Stomach (tissue), 8 donors: ENCODE measurements at regions not wholly inside any gene's neighbourhood (a gene's known extent, or its start where the extent isn't known, plus 50 kb on each side); places are given as distances from the start of the nearest gene placed in this dataset.

Experiments used
- DNase-seq, 2 donors: peaks; one replicate each; pipeline versions ENCODE4 v3.0.0 to v3.0.0-alpha.2; 2013 to 2019
- H3K27ac ChIP-seq, 5 donors: fragments of 200-600 bp in 4 of 5; sonication (generic) in 4 of 5; one replicate each; pipeline ENCODE4 v1.5.1; 2013 to 2019; ENCODE audit warnings: mild to moderate bottlenecking in 1 of 5, moderate library complexity in 1 of 5
- H3K27me3 ChIP-seq, 3 donors: fragments of 200-600 bp; sonication (generic); one replicate each; pipeline ENCODE4 v1.5.1; 2017 to 2019; ENCODE audit warnings: mixed run types in 1 of 3
- H3K36me3 ChIP-seq, 4 donors: fragments of 200-600 bp; sonication (generic); 1 replicate in 3 of 4; 2 replicates in 1 of 4; pipeline ENCODE4 v1.5.1; 2016 to 2019
- H3K4me1 ChIP-seq, 4 donors: fragments of 200-600 bp; sonication (generic); one replicate each; pipeline ENCODE4 v1.5.1; 2016 to 2019
- H3K4me3 ChIP-seq, 4 donors: fragments of 200-600 bp; sonication (generic) in 3 of 4; one replicate each; pipeline ENCODE4 v1.5.1; 2016 to 2019; ENCODE audit warnings: mild to moderate bottlenecking in 1 of 4
- H3K9me3 ChIP-seq, 4 donors: fragments of 200-600 bp; sonication (generic); one replicate each; pipeline ENCODE4 v1.5.1; 2016 to 2019
- EP300 ChIP-seq: sonication (generic); formaldehyde crosslinking; IDR thresholded peaks from one replicate; pipeline ENCODE4 v1.6.1; 2017; ENCODE audit warnings: antibody characterized with exemption
- POLR2A ChIP-seq, 4 donors: fragments of 450-650 bp; IDR thresholded peaks; one replicate each; pipeline ENCODE4 v1.6.1; 2016; ENCODE audit warnings: antibody characterized with exemption in 4 of 4, control low read depth in 2 of 4, mild to moderate bottlenecking in 1 of 4, moderate library complexity in 1 of 4
- POLR2AphosphoS5 ChIP-seq, 3 donors: sonication (generic); formaldehyde crosslinking; IDR thresholded peaks; one replicate each; pipeline ENCODE4 v1.6.1; 2016; ENCODE audit warnings: antibody characterized with exemption in 3 of 3
- WGBS, 5 donors: extraction: QIAGEN DNeasy Blood & Tissue Kit in 3 of 5; methylation state at CpG; one replicate each; pipeline versions ENCODE4 v1.1.5 to v1.1.7; 2013 to 2018; 5-methylcytosine and 5-hydroxymethylcytosine counted together
- intact Hi-C: fragments of 100-400 bp; cut with DNase I; formaldehyde crosslinking; loops from one replicate; pipeline ENCODE4 v1.15.1; 2023; ENCODE audit warnings: low total_unique reads
- TF ChIP-seq, protein P1 (sequence below), 7 experiments: fragments of 450-650 bp in 4 of 7; fragments of 200-600 bp in 3 of 7; sonication (generic) in 3 of 7; IDR thresholded peaks; one replicate each; pipeline ENCODE4 v1.5.1; 2016 to 2019; ENCODE audit warnings: antibody characterized with exemption in 7 of 7, control low read depth in 2 of 7, mild to moderate bottlenecking in 1 of 7
- donor health status: healthy with polysubstance abuse.
- donor health status: Bipolar disorder and iron deficiency.
- donor health status: healthy.

DNA sequence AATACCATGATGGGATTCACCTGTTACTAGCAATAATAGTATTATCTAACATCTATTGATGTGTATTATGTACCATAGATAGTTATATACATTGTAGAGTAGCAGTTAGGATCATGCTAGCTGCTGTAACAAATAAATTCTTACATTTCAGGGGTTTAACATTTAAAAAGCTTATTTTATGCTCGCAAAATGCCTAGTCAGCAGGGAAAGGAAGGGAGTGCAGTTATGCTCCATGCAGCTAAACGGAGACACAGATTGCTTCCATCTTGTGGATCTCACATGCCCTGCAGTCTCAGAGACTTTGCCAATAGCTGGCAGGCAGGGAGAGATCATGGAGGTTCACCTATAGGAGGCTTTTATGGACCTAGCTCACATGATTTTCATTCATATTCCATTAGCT lies 364.1 kb downstream of the TOX3 start:
- 88 to 94% (median 90%) methylated on average over 2 of the region's 2 CpGs for WGBS, 5 donors
- H3K27ac ChIP-seq, result no peak overlapping the region
- TF ChIP-seq EP300 (no peak), POLR2A (IDR thresholded peaks at IDR 0.05) (no peak), POLR2AphosphoS5 (IDR thresholded peaks at IDR 0.05) (no peak)
- TF ChIP-seq, protein P1, sequence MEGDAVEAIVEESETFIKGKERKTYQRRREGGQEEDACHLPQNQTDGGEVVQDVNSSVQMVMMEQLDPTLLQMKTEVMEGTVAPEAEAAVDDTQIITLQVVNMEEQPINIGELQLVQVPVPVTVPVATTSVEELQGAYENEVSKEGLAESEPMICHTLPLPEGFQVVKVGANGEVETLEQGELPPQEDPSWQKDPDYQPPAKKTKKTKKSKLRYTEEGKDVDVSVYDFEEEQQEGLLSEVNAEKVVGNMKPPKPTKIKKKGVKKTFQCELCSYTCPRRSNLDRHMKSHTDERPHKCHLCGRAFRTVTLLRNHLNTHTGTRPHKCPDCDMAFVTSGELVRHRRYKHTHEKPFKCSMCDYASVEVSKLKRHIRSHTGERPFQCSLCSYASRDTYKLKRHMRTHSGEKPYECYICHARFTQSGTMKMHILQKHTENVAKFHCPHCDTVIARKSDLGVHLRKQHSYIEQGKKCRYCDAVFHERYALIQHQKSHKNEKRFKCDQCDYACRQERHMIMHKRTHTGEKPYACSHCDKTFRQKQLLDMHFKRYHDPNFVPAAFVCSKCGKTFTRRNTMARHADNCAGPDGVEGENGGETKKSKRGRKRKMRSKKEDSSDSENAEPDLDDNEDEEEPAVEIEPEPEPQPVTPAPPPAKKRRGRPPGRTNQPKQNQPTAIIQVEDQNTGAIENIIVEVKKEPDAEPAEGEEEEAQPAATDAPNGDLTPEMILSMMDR (IDR thresholded peaks at IDR 0.05), result no peak

DNA sequence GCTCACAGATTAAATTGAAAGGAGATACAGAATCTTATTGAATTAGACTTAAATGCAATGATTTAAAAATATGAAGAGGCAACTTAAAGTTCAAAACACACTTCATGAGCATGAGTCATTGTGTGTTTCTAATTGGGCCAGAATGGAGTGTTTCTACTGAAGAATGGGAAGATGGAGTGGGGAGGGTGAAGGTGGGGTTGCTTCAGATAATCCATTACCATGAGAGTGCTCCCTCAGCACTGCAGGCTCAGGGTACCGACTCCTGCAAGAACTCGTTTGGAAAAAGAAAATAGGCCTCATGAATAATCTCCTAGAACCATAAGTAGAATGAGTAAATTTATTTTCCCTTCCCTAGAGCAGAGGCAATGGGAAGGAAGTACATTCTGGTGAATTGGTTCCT lies 372.8 kb downstream of the TOX3 start:
- no peak overlapping the region for H3K4me3 ChIP-seq
- H3K36me3 ChIP-seq, result no peaks in the 10 kb centered on the region
- TF ChIP-seq POLR2AphosphoS5 (IDR thresholded peaks at IDR 0.05) (no peak), POLR2A (IDR thresholded peaks at IDR 0.05) (no peak), EP300 (no peak)
- TF ChIP-seq, protein P1 (IDR thresholded peaks at IDR 0.05), result no peak
- H3K4me1 ChIP-seq, result no peaks in the 10 kb centered on the region
- H3K27ac ChIP-seq, result no peak overlapping the region
- H3K9me3 ChIP-seq, result no peaks in the 10 kb centered on the region
- WGBS, 5 donors, result 75 to 84% (median 82%) methylated on average over 2 of the region's 2 CpGs
- no peaks in the 10 kb centered on the region for H3K27me3 ChIP-seq
- intact Hi-C loops, result no loop called here
- DNase-seq, result no peak

More for the DNA sequence above, 364.1 kb downstream of the TOX3 start:
- Histone ChIP-seq H3K36me3 (no peaks in the 10 kb centered on the region), H3K9me3 (no peaks in the 10 kb centered on the region), H3K4me3 (no peak overlapping the region), H3K27me3 (no peaks in the 10 kb centered on the region), H3K4me1 (no peaks in the 10 kb centered on the region)
- no peak for DNase-seq
- intact Hi-C loops, result loop anchor here (10.0 kb wide), 1 partner anchor 732 kb away; no protein-coding TSS in a partner anchor

DNA sequence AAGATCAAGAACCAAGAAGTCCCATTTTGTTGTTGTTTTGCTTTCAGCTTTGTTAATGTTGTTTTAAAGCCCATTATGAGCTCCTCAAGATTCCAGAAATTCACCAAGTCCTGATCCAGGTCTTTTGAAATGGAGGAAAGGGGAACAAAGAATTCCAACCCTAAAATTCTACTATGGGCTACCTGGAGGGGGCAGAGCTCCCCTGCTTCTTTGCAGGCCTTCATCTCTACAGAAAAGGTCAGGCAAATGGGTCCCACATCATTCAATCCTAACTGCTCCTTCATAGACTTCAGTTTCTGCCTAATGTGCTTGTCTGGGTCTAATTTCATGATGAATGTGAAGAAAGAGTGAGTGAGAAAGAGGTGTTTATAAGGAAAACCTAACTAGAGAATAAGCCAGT lies 375.5 kb downstream of the TOX3 start:
- no peak for DNase-seq
- Histone ChIP-seq H3K27me3 (no peaks in the 10 kb centered on the region), H3K27ac (no peak overlapping the region), H3K9me3 (no peaks in the 10 kb centered on the region), H3K4me1 (no peaks in the 10 kb centered on the region), H3K4me3 (no peak overlapping the region), H3K36me3 (no peaks in the 10 kb centered on the region)
- intact Hi-C loops, result no loop called here
- TF ChIP-seq POLR2A (IDR thresholded peaks at IDR 0.05) (no peak), EP300 (no peak), POLR2AphosphoS5 (IDR thresholded peaks at IDR 0.05) (no peak)
- TF ChIP-seq, protein P1 (IDR thresholded peaks at IDR 0.05), result no peak

DNA sequence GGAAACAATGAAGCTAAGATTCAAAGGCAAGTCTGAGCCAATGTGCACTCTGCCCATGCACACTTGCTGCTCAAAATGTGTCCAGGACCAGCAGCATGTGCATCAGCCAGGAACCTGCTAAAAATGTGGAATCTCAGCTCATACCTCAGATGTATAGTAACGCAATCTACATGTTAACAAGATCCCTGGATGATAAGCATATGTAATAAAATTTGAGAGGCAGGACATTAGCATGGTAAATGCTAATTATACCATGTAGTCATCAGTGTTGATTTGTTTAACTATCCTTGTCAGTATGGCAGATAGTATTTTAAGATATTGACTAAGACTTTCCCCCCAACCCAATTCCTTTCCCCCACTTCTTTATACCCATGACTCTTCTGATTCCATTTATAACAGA lies 379.6 kb downstream of the TOX3 start:
- Histone ChIP-seq H3K27me3 (no peaks in the 10 kb centered on the region), H3K27ac (no peak overlapping the region), H3K9me3 (no peaks in the 10 kb centered on the region), H3K4me1 (no peaks in the 10 kb centered on the region), H3K4me3 (no peak overlapping the region), H3K36me3 (no peaks in the 10 kb centered on the region)
- no peak for DNase-seq
- 35 to 89% (median 50%) methylated on average over 1 of the region's 1 CpG for WGBS, 5 donors
- intact Hi-C loops, result no loop called here
- TF ChIP-seq EP300, result no peak
- no peak for TF ChIP-seq POLR2A (IDR thresholded peaks at IDR 0.05)

DNA sequence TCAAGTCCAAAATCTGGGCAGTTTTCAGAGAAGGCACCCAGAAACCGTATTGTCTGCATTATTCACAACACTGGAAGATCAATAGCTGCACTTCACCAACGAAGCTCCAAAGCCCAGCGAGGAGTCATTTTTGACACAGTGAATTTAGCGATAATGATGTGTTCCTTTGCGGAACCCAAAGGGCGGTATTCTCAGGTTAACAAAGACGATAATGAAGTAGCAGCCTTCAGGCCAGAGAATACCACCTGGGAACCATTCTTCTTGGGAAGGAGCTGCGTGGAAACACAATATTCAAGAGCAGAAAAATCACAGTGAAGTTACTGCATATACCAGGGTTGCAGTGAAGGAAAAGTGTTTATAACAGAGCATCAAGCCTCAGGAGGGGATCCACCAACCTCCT lies 381.0 kb downstream of the TOX3 start:
- H3K4me3 ChIP-seq, result no peak overlapping the region
- H3K4me1 ChIP-seq, result no peaks in the 10 kb centered on the region
- intact Hi-C loops, result no loop called here
- WGBS, 5 donors, result 63 to 78% (median 74%) methylated on average over 8 of the region's 8 CpGs
- no peaks in the 10 kb centered on the region for H3K9me3 ChIP-seq
- DNase-seq, result no peak
- no peak overlapping the region for H3K27ac ChIP-seq
- H3K36me3 ChIP-seq, result no peaks in the 10 kb centered on the region
- TF ChIP-seq POLR2AphosphoS5 (IDR thresholded peaks at IDR 0.05) (no peak), POLR2A (IDR thresholded peaks at IDR 0.05) (no peak), EP300 (no peak)
- TF ChIP-seq, protein P1 (IDR thresholded peaks at IDR 0.05), result no peak
- H3K27me3 ChIP-seq, result no peaks in the 10 kb centered on the region
